Chondrocyte (in vitro differentiated cells): ENCODE measurements at regions not wholly inside any gene's neighbourhood (a gene's known extent, or its start where the extent isn't known, plus 50 kb on each side); places are given as distances from the start of the nearest gene placed in this dataset.
"Not testable (repeated sequence)": the region's sequence is repeated elsewhere in the genome, so short reads cannot be mapped to it uniquely, and the experiment has no call there.

Experiments
- DNase-seq: peaks from one replicate; pipeline ENCODE4 v3.0.0; 2021; ENCODE audit warnings: mixed read lengths, low spot score
- H3K27ac Mint-ChIP-seq: one replicate; pipeline ENCODE4 v1.8.0; 2021; ENCODE audit warnings: mild to moderate bottlenecking, moderate library complexity, mixed read lengths; ENCODE audit not compliant: unreplicated experiment
- H3K27me3 Mint-ChIP-seq: 2 replicates; pipeline ENCODE4 v1.8.0; 2021; ENCODE audit warnings: low read depth, mixed read lengths
- H3K36me3 Mint-ChIP-seq: 2 replicates; pipeline ENCODE4 v1.8.0; 2021; ENCODE audit warnings: low read depth, mixed read lengths
- H3K4me1 Mint-ChIP-seq: 2 replicates; pipeline ENCODE4 v1.8.0; 2021; ENCODE audit warnings: low read depth, mild to moderate bottlenecking, mixed read lengths
- H3K4me3 Mint-ChIP-seq: one replicate; pipeline ENCODE4 v1.8.0; 2021; ENCODE audit warnings: mild to moderate bottlenecking, moderate library complexity, mixed read lengths; ENCODE audit not compliant: unreplicated experiment
- H3K9me3 Mint-ChIP-seq: 2 replicates; pipeline ENCODE4 v1.8.0; 2021; ENCODE audit warnings: low read depth, mixed read lengths
- CTCF ChIP-seq: fragments of 200-600 bp; sonication (generic); IDR thresholded peaks from 2 replicates; pipeline ENCODE4 v1.5.0; 2021; ENCODE audit warnings: antibody characterized with exemption, mild to moderate bottlenecking, moderate library complexity

- Mint-ChIP-seq H3K9me3 (no peaks in the 10 kb centered on the region), H3K27ac (no peak overlapping the region), H3K4me1 (no peaks in the 10 kb centered on the region), H3K4me3 (no peak overlapping the region), H3K27me3 (peaks cover 22% of the 10 kb centered on the region), H3K36me3 (no peaks in the 10 kb centered on the region)
- no peak for DNase-seq
- TF ChIP-seq CTCF, result no peak
Observed at GRCh38 chr5:53733853-53734252, 173.4 kb downstream of the NDUFS4 start.

- no peak overlapping the region for H3K4me3 Mint-ChIP-seq
- no peak for DNase-seq
- H3K36me3 Mint-ChIP-seq, result peaks cover 2% of the 10 kb centered on the region
- peaks cover 14% of the 10 kb centered on the region for H3K9me3 Mint-ChIP-seq
- H3K27ac Mint-ChIP-seq, result no peak overlapping the region
- H3K4me1 Mint-ChIP-seq, result no peaks in the 10 kb centered on the region
- no peak for TF ChIP-seq CTCF
- peaks cover 24% of the 10 kb centered on the region for H3K27me3 Mint-ChIP-seq
Observed at GRCh38 chr5:53738105-53738504, 177.7 kb downstream of the NDUFS4 start.

GRCh38 chr5:53739111-53739510, 178.7 kb downstream of the NDUFS4 start:
- Mint-ChIP-seq H3K27me3 (peaks cover 25% of the 10 kb centered on the region), H3K36me3 (peaks cover 2% of the 10 kb centered on the region), H3K9me3 (peaks cover 16% of the 10 kb centered on the region), H3K4me3 (no peak overlapping the region), H3K4me1 (no peaks in the 10 kb centered on the region), H3K27ac (no peak overlapping the region)
- DNase-seq, result no peak
- TF ChIP-seq CTCF, result no peak

GRCh38 chr5:53749621-53750020, 189.2 kb downstream of the NDUFS4 start:
- Mint-ChIP-seq H3K4me1 (peaks cover 3% of the 10 kb centered on the region), H3K9me3 (peaks cover 49% of the 10 kb centered on the region), H3K27ac (no peak overlapping the region), H3K27me3 (peaks cover 14% of the 10 kb centered on the region), H3K36me3 (peaks cover 22% of the 10 kb centered on the region), H3K4me3 (no peak overlapping the region)
- no peak for TF ChIP-seq CTCF
- no peak for DNase-seq

- not testable (repeated sequence) for DNase-seq, H3K4me1 Mint-ChIP-seq, H3K4me3 Mint-ChIP-seq, H3K27ac Mint-ChIP-seq
- Mint-ChIP-seq H3K36me3 (peaks cover 21% of the 10 kb centered on the region), H3K9me3 (peaks cover 61% of the 10 kb centered on the region), H3K27me3 (peaks cover 13% of the 10 kb centered on the region)
Observed at GRCh38 chr5:53752282-53752681, 191.8 kb downstream of the NDUFS4 start.

GRCh38 chr5:53766673-53767072, 206.2 kb downstream of the NDUFS4 start:
- peaks cover 11% of the 10 kb centered on the region for H3K9me3 Mint-ChIP-seq
- H3K27ac Mint-ChIP-seq, result no peak overlapping the region
- peaks cover 13% of the 10 kb centered on the region for H3K27me3 Mint-ChIP-seq
- no peaks in the 10 kb centered on the region for H3K4me1 Mint-ChIP-seq
- no peak overlapping the region for H3K4me3 Mint-ChIP-seq
- DNase-seq, result no peak
- TF ChIP-seq CTCF, result no peak
- H3K36me3 Mint-ChIP-seq, result peaks cover 5% of the 10 kb centered on the region
